HepG2 (cell line): ENCODE measurements at regions not wholly inside any gene's neighbourhood (a gene's known extent, or its start where the extent isn't known, plus 50 kb on each side); places are given as distances from the start of the nearest gene placed in this dataset.

Experiments
- AHR ChIP-seq: IDR thresholded peaks from 2 replicates; pipeline ENCODE4 v1.6.1; 2018; ENCODE audit warnings: missing genetic modification reagents, missing compliant biosample characterization
- PRPF4 ChIP-seq: fragments of 200-400 bp; formaldehyde crosslinking; IDR thresholded peaks from 2 replicates; pipeline ENCODE4 v1.6.1; 2016; ENCODE audit warnings: low read length, low read depth; ENCODE audit not compliant: poor library complexity, severe bottlenecking

GRCh38 chr15:69789648-69790393 is 307.9 kb downstream of the TLE3 start:
- no peak for TF ChIP-seq PRPF4
- TF ChIP-seq AHR: no peak
